Upper lobe of left lung (tissue), 4 donors: ENCODE measurements at regions not wholly inside any gene's neighbourhood (a gene's known extent, or its start where the extent isn't known, plus 50 kb on each side); places are given as distances from the start of the nearest gene placed in this dataset.

Experiments used
- EP300 ChIP-seq, 4 donors: sonication (generic); formaldehyde crosslinking; IDR thresholded peaks; one replicate each; pipeline ENCODE4 v1.5.1; 2017; ENCODE audit warnings: antibody characterized with exemption in 4 of 4, control low read depth in 2 of 4
- POLR2A ChIP-seq, 4 donors: fragments of 450-650 bp; IDR thresholded peaks; one replicate each; pipeline ENCODE4 v1.5.1; 2016 to 2017; ENCODE audit warnings: antibody characterized with exemption in 4 of 4, mild to moderate bottlenecking in 2 of 4
- POLR2AphosphoS5 ChIP-seq, 2 donors: sonication (generic); formaldehyde crosslinking; IDR thresholded peaks; one replicate each; pipeline ENCODE4 v1.5.1; 2017; ENCODE audit warnings: antibody characterized with exemption in 2 of 2
- TF ChIP-seq, protein P1 (sequence below), 6 experiments: fragments of 450-650 bp in 4 of 6; fragments of 200-600 bp in 2 of 6; sonication (generic) in 2 of 6; IDR thresholded peaks; one replicate each; pipeline ENCODE4 v1.5.1; 2016 to 2019; ENCODE audit warnings: antibody characterized with exemption in 6 of 6

- TF ChIP-seq, protein P1, sequence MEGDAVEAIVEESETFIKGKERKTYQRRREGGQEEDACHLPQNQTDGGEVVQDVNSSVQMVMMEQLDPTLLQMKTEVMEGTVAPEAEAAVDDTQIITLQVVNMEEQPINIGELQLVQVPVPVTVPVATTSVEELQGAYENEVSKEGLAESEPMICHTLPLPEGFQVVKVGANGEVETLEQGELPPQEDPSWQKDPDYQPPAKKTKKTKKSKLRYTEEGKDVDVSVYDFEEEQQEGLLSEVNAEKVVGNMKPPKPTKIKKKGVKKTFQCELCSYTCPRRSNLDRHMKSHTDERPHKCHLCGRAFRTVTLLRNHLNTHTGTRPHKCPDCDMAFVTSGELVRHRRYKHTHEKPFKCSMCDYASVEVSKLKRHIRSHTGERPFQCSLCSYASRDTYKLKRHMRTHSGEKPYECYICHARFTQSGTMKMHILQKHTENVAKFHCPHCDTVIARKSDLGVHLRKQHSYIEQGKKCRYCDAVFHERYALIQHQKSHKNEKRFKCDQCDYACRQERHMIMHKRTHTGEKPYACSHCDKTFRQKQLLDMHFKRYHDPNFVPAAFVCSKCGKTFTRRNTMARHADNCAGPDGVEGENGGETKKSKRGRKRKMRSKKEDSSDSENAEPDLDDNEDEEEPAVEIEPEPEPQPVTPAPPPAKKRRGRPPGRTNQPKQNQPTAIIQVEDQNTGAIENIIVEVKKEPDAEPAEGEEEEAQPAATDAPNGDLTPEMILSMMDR (IDR thresholded peaks at IDR 0.05): no peak
- TF ChIP-seq EP300 (IDR thresholded peaks at IDR 0.05) (no peak), POLR2AphosphoS5 (IDR thresholded peaks at IDR 0.05) (no peak), POLR2A (IDR thresholded peaks at IDR 0.05) (no peak)
Measured at GRCh38 chr18:70522183-70522680, 233.4 kb downstream of the SOCS6 start.
